SK-N-SH (cell line): ENCODE measurements at regions not wholly inside any gene's neighbourhood (a gene's known extent, or its start where the extent isn't known, plus 50 kb on each side); places are given as distances from the start of the nearest gene placed in this dataset.

Experiments
- CHD2 ChIP-seq: fragments of 150-350 bp; IDR thresholded peaks from 2 replicates; pipeline ENCODE4 v1.6.1; 2018; ENCODE audit warnings: low read length; ENCODE audit not compliant: partially characterized antibody
- EZH2phosphoT487 ChIP-seq: fragments of 200-600 bp; sonication (generic); IDR thresholded peaks from 2 replicates; pipeline ENCODE4 v1.6.1; 2017; ENCODE audit warnings: low read depth, mixed run types, mild to moderate bottlenecking, antibody characterized with exemption, moderate library complexity, borderline replicate concordance
- GABPA ChIP-seq: IDR thresholded peaks from 2 replicates; pipeline ENCODE4 v1.4.0; 2012; ENCODE audit warnings: low read depth, mild to moderate bottlenecking
- NFIC ChIP-seq: IDR thresholded peaks from 2 replicates; pipeline ENCODE4 v1.4.0; 2012; ENCODE audit warnings: borderline replicate concordance
- POLR2AphosphoS5 ChIP-seq: IDR thresholded peaks from 2 replicates; pipeline ENCODE4 v1.6.1; 2012; ENCODE audit warnings: low read depth, low read length
- RAD21 ChIP-seq: IDR thresholded peaks from 2 replicates; pipeline ENCODE4 v1.6.1; 2012; ENCODE audit warnings: mild to moderate bottlenecking, low read length
- SIN3A ChIP-seq: IDR thresholded peaks from 2 replicates; pipeline ENCODE4 v1.6.1; 2012; ENCODE audit warnings: low read depth, mild to moderate bottlenecking, low read length, moderate library complexity, borderline replicate concordance
- TAF1 ChIP-seq: IDR thresholded peaks from 2 replicates; pipeline ENCODE4 v1.6.1; 2012; ENCODE audit warnings: low read depth, mild to moderate bottlenecking, low read length, moderate library complexity, borderline replicate concordance
- TCF12 ChIP-seq: IDR thresholded peaks from 2 replicates; pipeline ENCODE4 v1.4.0; 2012
- TF ChIP-seq, protein P1 (sequence below): fragments of 200-600 bp; sonication (generic); IDR thresholded peaks from 2 replicates; pipeline ENCODE4 v1.6.1; 2017; ENCODE audit warnings: antibody characterized with exemption, mild to moderate bottlenecking, moderate library complexity
- TF ChIP-seq, protein P2 (sequence below): IDR thresholded peaks from 2 replicates; pipeline ENCODE4 v1.6.1; 2012; ENCODE audit warnings: mild to moderate bottlenecking, low read depth, low read length, moderate library complexity

DNA sequence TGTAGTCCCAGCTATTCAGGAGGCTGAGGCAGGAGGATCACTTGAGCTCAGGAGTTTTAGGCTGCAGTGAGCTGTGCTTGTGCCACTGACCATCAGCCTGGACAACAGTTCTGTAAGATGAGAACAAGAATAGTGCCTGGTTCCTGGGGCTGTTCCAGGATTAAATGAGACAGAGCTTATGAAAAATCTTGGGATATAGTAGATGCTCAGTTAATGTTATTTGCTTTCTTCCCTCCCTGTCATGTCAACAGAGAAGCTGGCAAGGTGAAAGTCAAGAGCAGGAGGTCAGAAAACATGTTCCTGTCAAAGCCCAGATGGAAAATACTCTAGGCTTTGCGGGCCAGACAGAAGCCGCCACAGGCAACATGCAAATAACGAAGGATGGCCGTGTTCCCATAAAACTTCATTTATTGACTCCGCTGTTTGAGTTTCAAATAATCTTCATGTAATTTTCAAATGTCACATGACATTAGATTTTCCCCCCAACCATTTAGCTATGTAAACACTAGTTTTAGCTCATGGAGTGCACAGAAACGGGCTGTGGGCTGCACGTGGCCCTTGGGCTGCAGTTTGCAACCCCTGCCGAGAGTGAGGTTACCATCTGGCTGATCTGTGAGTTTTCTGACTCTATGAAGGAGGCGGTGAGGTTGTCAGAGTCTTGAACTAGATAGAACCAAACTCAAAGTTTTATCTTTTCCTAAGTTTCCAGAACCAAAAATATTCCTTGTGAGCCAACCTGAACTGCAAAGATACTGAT is 63.4 kb upstream of the PMEPA1 start:
- TF ChIP-seq, protein P1, sequence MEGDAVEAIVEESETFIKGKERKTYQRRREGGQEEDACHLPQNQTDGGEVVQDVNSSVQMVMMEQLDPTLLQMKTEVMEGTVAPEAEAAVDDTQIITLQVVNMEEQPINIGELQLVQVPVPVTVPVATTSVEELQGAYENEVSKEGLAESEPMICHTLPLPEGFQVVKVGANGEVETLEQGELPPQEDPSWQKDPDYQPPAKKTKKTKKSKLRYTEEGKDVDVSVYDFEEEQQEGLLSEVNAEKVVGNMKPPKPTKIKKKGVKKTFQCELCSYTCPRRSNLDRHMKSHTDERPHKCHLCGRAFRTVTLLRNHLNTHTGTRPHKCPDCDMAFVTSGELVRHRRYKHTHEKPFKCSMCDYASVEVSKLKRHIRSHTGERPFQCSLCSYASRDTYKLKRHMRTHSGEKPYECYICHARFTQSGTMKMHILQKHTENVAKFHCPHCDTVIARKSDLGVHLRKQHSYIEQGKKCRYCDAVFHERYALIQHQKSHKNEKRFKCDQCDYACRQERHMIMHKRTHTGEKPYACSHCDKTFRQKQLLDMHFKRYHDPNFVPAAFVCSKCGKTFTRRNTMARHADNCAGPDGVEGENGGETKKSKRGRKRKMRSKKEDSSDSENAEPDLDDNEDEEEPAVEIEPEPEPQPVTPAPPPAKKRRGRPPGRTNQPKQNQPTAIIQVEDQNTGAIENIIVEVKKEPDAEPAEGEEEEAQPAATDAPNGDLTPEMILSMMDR = no peak
- TF ChIP-seq RAD21 (no peak), POLR2AphosphoS5 (no peak), TCF12 (no peak), SIN3A (no peak), GABPA (no peak), EZH2phosphoT487 (no peak), NFIC (no peak), CHD2 (no peak), TAF1 (no peak)
- TF ChIP-seq, protein P2, sequence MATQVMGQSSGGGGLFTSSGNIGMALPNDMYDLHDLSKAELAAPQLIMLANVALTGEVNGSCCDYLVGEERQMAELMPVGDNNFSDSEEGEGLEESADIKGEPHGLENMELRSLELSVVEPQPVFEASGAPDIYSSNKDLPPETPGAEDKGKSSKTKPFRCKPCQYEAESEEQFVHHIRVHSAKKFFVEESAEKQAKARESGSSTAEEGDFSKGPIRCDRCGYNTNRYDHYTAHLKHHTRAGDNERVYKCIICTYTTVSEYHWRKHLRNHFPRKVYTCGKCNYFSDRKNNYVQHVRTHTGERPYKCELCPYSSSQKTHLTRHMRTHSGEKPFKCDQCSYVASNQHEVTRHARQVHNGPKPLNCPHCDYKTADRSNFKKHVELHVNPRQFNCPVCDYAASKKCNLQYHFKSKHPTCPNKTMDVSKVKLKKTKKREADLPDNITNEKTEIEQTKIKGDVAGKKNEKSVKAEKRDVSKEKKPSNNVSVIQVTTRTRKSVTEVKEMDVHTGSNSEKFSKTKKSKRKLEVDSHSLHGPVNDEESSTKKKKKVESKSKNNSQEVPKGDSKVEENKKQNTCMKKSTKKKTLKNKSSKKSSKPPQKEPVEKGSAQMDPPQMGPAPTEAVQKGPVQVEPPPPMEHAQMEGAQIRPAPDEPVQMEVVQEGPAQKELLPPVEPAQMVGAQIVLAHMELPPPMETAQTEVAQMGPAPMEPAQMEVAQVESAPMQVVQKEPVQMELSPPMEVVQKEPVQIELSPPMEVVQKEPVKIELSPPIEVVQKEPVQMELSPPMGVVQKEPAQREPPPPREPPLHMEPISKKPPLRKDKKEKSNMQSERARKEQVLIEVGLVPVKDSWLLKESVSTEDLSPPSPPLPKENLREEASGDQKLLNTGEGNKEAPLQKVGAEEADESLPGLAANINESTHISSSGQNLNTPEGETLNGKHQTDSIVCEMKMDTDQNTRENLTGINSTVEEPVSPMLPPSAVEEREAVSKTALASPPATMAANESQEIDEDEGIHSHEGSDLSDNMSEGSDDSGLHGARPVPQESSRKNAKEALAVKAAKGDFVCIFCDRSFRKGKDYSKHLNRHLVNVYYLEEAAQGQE = no peak
